Upper lobe of left lung (tissue), 6 donors: ENCODE measurements at regions not wholly inside any gene's neighbourhood (a gene's known extent, or its start where the extent isn't known, plus 50 kb on each side); places are given as distances from the start of the nearest gene placed in this dataset.

Experiments used
- ATAC-seq, 2 donors: fragments of 200-7000 bp; cut with Tn5 transposase; one replicate each; pipeline ENCODE4 v1.9.1; 2022; ENCODE audit warnings: mild to moderate bottlenecking in 2 of 2, moderate library complexity in 2 of 2; ENCODE audit not compliant: low FRiP score in 2 of 2
- DNase-seq, 2 donors: peaks; one replicate each; pipeline ENCODE4 v3.0.0-alpha.2; 2019 to 2020
- H3K27ac ChIP-seq, 4 donors: fragments of 200-600 bp; sonication (generic); one replicate each; pipeline ENCODE4 v1.5.1; 2016 to 2019
- H3K27me3 ChIP-seq, 4 donors: fragments of 200-600 bp; sonication (generic); one replicate each; pipeline ENCODE4 v1.5.1; 2017 to 2019
- H3K36me3 ChIP-seq, 4 donors: fragments of 200-600 bp; sonication (generic); one replicate each; pipeline ENCODE4 v1.5.1; 2016 to 2019
- H3K4me1 ChIP-seq, 4 donors: fragments of 200-600 bp; sonication (generic); one replicate each; pipeline ENCODE4 v1.5.1; 2018 to 2019
- H3K4me3 ChIP-seq, 4 donors: fragments of 200-600 bp; sonication (generic); one replicate each; pipeline ENCODE4 v1.5.1; 2017 to 2019; ENCODE audit warnings: mild to moderate bottlenecking in 2 of 4, moderate library complexity in 1 of 4
- H3K9me3 ChIP-seq, 4 donors: fragments of 200-600 bp; sonication (generic); one replicate each; pipeline ENCODE4 v1.5.1; 2018 to 2019
- CTCF ChIP-seq, 6 experiments: fragments of 450-650 bp in 4 of 6; fragments of 200-600 bp in 2 of 6; sonication (generic) in 2 of 6; IDR thresholded peaks; one replicate each; pipeline ENCODE4 v1.5.1; 2016 to 2019; ENCODE audit warnings: antibody characterized with exemption in 6 of 6
- EP300 ChIP-seq, 4 donors: sonication (generic); formaldehyde crosslinking; IDR thresholded peaks; one replicate each; pipeline ENCODE4 v1.5.1; 2017; ENCODE audit warnings: antibody characterized with exemption in 4 of 4, control low read depth in 2 of 4
- POLR2A ChIP-seq, 4 donors: fragments of 450-650 bp; IDR thresholded peaks; one replicate each; pipeline ENCODE4 v1.5.1; 2016 to 2017; ENCODE audit warnings: antibody characterized with exemption in 4 of 4, mild to moderate bottlenecking in 2 of 4
- POLR2AphosphoS5 ChIP-seq, 2 donors: sonication (generic); formaldehyde crosslinking; IDR thresholded peaks; one replicate each; pipeline ENCODE4 v1.5.1; 2017; ENCODE audit warnings: antibody characterized with exemption in 2 of 2
- WGBS, 2 donors: methylation state at CpG; one replicate each; pipeline ENCODE4 v1.1.5; 2017 to 2018; 5-methylcytosine and 5-hydroxymethylcytosine counted together
- donor health status: DM: no; HTN: no; CAD: no; lungs with moderate emphysema.
- donor health status: DM: no; HTN: yes; CAD: no; lungs with severe emphysema.

GRCh38 chr7:110003827-110004226 lies 1087.1 kb upstream of the LRRN3 start:
- H3K9me3 ChIP-seq, result no peaks in the 10 kb centered on the region
- no peak for DNase-seq
- H3K27me3 ChIP-seq, result no peaks in the 10 kb centered on the region
- no peak for ATAC-seq
- H3K4me1 ChIP-seq, result no peaks in the 10 kb centered on the region
- no peak overlapping the region for H3K4me3 ChIP-seq
- 89 to 92% methylated on average over 1 of the region's 1 CpG for WGBS, 2 donors
- H3K27ac ChIP-seq, result no peak overlapping the region
- H3K36me3 ChIP-seq, result no peaks in the 10 kb centered on the region
- no peak for TF ChIP-seq EP300 (IDR thresholded peaks at IDR 0.05)

- Histone ChIP-seq H3K4me1 (no peaks in the 10 kb centered on the region), H3K36me3 (no peaks in the 10 kb centered on the region), H3K4me3 (no peak overlapping the region), H3K9me3 (no peaks in the 10 kb centered on the region), H3K27me3 (no peaks in the 10 kb centered on the region), H3K27ac (no peak overlapping the region)
- ATAC-seq (no peak), DNase-seq (no peak)
- 80 to 85% methylated on average over 4 of the region's 4 CpGs for WGBS, 2 donors
- TF ChIP-seq EP300 (IDR thresholded peaks at IDR 0.05) (no peak), CTCF (IDR thresholded peaks at IDR 0.05) (no peak), POLR2AphosphoS5 (IDR thresholded peaks at IDR 0.05) (no peak), POLR2A (IDR thresholded peaks at IDR 0.05) (no peak)
Measured at GRCh38 chr7:110007320-110008063, 1083.4 kb upstream of the LRRN3 start.

GRCh38 chr7:110010359-110010758 lies 1080.6 kb upstream of the LRRN3 start:
- DNase-seq, result no peak
- Histone ChIP-seq H3K4me1 (no peaks in the 10 kb centered on the region), H3K27me3 (no peaks in the 10 kb centered on the region), H3K36me3 (no peaks in the 10 kb centered on the region), H3K4me3 (no peak overlapping the region), H3K27ac (no peak overlapping the region), H3K9me3 (no peaks in the 10 kb centered on the region)
- ATAC-seq, result no peak
- WGBS, 2 donors, result 59% methylated on average over 3 of the region's 3 CpGs
- no peak for TF ChIP-seq CTCF (IDR thresholded peaks at IDR 0.05)

GRCh38 chr7:110017405-110017804 lies 1073.5 kb upstream of the LRRN3 start:
- no peaks in the 10 kb centered on the region for H3K36me3 ChIP-seq
- WGBS, 2 donors, result 83 to 85% methylated on average over 1 of the region's 1 CpG
- ATAC-seq, result no peak
- H3K4me1 ChIP-seq, result no peaks in the 10 kb centered on the region
- no peak for DNase-seq
- no peak overlapping the region for H3K4me3 ChIP-seq
- no peak overlapping the region for H3K27ac ChIP-seq
- H3K9me3 ChIP-seq, result no peaks in the 10 kb centered on the region
- no peaks in the 10 kb centered on the region for H3K27me3 ChIP-seq
- TF ChIP-seq POLR2A (IDR thresholded peaks at IDR 0.05), result no peak
- no peak for TF ChIP-seq POLR2AphosphoS5 (IDR thresholded peaks at IDR 0.05)
- no peak for TF ChIP-seq CTCF (IDR thresholded peaks at IDR 0.05)
- TF ChIP-seq EP300 (IDR thresholded peaks at IDR 0.05), result no peak

- no peak overlapping the region for H3K4me3 ChIP-seq
- H3K27ac ChIP-seq, result no peak overlapping the region
- WGBS, 2 donors, result 38 to 61% methylated on average over 3 of the region's 3 CpGs
- DNase-seq (no peak), ATAC-seq (no peak)
- no peaks in the 10 kb centered on the region for H3K9me3 ChIP-seq
- no peaks in the 10 kb centered on the region for H3K36me3 ChIP-seq
- H3K27me3 ChIP-seq, result no peaks in the 10 kb centered on the region
- TF ChIP-seq CTCF (IDR thresholded peaks at IDR 0.05), result no peak
- TF ChIP-seq POLR2A (IDR thresholded peaks at IDR 0.05), result no peak
- no peak for TF ChIP-seq EP300 (IDR thresholded peaks at IDR 0.05)
- TF ChIP-seq POLR2AphosphoS5 (IDR thresholded peaks at IDR 0.05), result no peak
- no peaks in the 10 kb centered on the region for H3K4me1 ChIP-seq
Measured at GRCh38 chr7:110027385-110027784, 1063.5 kb upstream of the LRRN3 start.
